ENCODE measurements at regions not wholly inside any gene's neighbourhood (a gene's known extent, or its start where the extent isn't known, plus 50 kb on each side); places are given as distances from the start of the nearest gene placed in this dataset.
"Not testable (repeated sequence)": the region's sequence is repeated elsewhere in the genome, so short reads cannot be mapped to it uniquely, and the experiment has no call there.

DNA sequence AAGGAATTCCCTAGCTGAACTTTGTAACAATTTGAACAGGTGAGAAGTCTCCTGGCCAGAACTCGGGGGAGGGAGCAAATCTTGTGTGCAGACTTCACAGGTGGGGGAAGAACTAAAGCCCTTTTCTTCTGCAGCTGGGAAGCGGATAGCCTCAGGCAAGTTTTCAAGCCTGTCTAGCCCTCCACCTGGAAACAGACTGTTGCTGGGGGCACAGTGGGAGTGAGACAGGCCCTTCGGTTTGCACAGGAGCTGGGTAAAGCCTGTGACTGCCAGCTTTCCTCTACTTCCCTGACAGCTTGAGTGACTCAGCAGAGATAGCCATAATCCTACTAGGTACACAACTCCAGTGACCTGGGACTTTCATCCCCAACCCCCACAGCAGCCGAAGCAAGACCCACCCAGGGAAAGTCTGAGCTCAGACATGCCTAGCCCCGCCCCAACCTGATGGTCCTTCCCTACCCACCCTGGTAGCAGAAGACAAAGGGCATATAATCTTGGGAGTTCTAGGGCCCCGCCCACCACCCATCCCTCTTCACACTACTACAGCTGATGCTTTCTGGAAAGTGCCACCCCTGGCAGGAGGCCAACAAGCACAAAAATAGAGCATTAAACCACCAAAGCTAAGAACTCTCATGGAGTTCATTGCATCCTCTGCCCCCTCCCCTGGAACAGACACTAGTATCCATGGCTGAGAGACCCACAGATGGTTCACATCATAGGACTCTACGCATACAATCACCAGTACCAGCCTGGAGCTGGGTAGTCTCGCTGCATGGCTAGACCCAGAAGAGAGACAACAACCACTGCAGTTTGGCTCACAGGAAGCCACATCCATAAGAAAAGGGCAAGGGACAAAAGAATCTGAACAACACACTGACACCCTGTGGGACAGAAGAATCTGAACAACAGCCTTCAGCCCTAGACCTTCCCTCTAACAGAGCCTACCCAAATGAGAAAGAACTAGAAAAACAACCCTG, 479.0 kb downstream of the RAP2B start:
- Mint-ChIP-seq H3K9me3 (no peaks in the 10 kb centered on the region), H3K4me1 (peaks cover 6 to 20% of the 10 kb centered on the region in 2 donors), H3K27ac (no peak overlapping the region), H3K36me3 (no peaks in the 10 kb centered on the region), H3K4me3 (no peak overlapping the region), H3K27me3 (ENCODE audit: low read depth in 3 of 3) (peaks cover 2 to 3% (median 3%) of the 10 kb centered on the region in 3 donors)
- DNase-seq = no peak

DNA sequence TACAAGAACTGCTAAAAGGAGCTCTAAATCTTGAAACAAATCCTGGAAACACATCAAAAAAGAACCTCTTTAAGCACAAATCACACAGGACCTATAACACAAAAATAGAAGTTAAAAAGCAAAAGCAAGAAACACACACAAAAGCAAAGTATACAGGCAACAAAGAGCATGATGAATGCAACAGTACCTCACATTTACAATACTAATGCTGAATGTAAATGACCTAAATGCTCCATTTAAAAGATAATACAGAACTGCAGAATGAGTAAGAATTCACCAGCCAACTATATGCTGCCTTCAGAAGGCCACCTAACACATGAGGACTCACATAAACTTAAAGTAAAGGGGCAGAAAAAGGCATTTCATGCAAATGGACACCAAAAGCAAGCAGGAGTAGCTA, 478.6 kb upstream of the ARHGEF26 start:
- H3K27me3 Mint-ChIP-seq (ENCODE audit: low read depth in 3 of 3); H3K36me3 Mint-ChIP-seq; H3K9me3 Mint-ChIP-seq; H3K27ac Mint-ChIP-seq; DNase-seq; H3K4me3 Mint-ChIP-seq: not testable (repeated sequence)
- H3K4me1 Mint-ChIP-seq = peaks cover 6 to 20% of the 10 kb centered on the region in 2 donors

DNA sequence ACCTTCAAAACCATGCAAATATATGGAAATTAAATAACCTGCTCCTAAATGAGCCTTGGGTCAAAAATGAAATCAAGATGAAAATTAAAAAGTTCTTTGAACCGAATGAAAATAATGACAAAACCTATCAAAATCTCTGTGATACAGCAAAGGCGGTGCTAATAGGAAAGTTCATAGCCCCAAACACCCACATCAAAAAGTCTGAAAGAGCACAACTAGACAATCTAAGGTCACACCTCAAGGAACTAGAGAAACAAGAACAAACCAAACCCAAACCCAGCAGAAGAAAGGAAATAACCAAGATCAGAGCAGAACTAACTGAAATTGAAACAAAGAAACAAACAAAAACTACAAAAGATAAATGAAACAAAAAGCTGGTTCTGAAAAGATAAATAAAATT, 477.7 kb upstream of the ARHGEF26 start:
- H3K4me1 Mint-ChIP-seq = peaks cover 6 to 20% of the 10 kb centered on the region in 2 donors
- not testable (repeated sequence) for H3K9me3 Mint-ChIP-seq; H3K27me3 Mint-ChIP-seq (ENCODE audit: low read depth in 3 of 3); H3K36me3 Mint-ChIP-seq
- peak; percentile 11 to 35 (median 14) for DNase-seq
- H3K4me3 Mint-ChIP-seq = peak overlapping the region in 3 of 5 donors; percentile 7 to 23 (median 15)
- peak overlapping the region in 3 of 6 donors; percentile 19 to 36 (median 24) for H3K27ac Mint-ChIP-seq

DNA sequence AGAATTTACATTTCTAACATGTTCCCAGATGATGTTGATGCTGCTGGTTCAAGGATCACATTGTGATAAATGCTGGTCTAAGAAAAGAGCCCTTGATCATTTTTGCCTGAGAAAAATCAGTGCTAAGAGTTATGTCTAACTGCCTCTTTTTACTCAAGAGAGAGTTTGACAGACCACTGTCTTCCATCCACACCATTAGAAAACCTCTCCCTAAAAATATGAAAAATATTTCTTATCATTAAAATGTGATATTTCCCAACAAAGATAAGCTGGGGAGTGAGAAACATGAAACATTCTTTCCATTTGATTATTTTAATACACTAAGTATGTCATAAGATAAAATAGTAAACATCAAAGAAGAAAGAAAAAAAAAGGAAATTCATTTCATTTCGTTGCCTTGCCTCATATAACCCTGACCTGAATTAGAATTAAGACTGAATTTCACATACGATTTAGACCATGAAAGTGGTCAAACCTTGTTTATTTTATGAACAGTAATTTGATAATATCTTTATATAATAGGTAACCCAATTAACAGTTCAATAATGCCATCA, 471.8 kb upstream of the ARHGEF26 start:
- Mint-ChIP-seq H3K36me3 (no peaks in the 10 kb centered on the region), H3K27me3 (ENCODE audit: low read depth in 3 of 3) (peaks cover 0 to 6% (median 0%) of the 10 kb centered on the region in 3 donors), H3K4me1 (no peaks in the 10 kb centered on the region), H3K27ac (no peak overlapping the region), H3K9me3 (peaks cover 0 to 4% (median 0%) of the 10 kb centered on the region in 6 donors), H3K4me3 (no peak overlapping the region)
- no peak for DNase-seq

DNA sequence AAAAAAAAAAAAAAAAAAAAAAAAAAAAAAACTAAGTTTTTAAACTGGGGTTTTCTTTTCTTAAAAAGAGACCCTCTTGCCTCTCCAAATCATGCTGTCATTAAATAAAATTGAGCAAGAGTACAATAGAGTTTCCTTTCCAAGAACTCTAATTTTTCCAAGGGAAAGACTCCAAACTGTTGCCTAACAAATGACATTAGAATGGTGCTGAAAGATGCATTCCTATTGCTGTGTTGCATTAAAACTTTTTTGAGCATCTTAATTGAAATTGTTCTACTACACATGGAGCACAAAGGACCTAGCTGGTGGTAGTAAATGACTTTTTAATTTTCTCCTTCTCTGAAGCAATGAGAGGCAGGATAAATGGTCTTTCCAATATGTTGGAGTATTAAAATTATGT, 469.1 kb upstream of the ARHGEF26 start:
- Mint-ChIP-seq H3K27me3 (ENCODE audit: low read depth in 3 of 3) (peaks cover 2 to 8% (median 3%) of the 10 kb centered on the region in 3 donors), H3K4me3 (no peak overlapping the region), H3K4me1 (no peaks in the 10 kb centered on the region), H3K9me3 (peaks cover 0 to 8% (median 1%) of the 10 kb centered on the region in 6 donors), H3K27ac (no peak overlapping the region), H3K36me3 (no peaks in the 10 kb centered on the region)
- DNase-seq = no peak

DNA sequence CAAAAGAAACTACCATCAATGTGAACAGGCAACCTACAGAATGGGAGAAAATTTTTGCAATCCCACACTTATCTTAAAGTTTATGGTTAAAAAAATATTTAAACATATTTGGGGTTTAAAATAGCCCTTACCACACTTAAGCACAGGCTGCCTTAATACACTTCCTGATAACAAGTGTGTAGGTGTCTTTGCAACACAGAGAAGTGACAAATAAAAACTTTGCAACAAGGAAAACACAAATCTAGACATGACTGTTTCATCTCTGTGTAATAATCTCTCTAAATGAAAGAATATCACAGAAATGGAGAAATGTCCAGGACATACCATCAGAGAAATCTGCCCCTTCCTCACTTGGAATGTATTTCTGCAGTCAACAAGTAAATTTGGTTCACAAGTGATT, 464.1 kb upstream of the ARHGEF26 start:
- Mint-ChIP-seq H3K27ac (no peak overlapping the region), H3K27me3 (ENCODE audit: low read depth in 3 of 3) (peaks cover 2 to 6% (median 3%) of the 10 kb centered on the region in 3 donors), H3K36me3 (no peaks in the 10 kb centered on the region), H3K9me3 (peaks cover 0 to 5% (median 1%) of the 10 kb centered on the region in 6 donors), H3K4me1 (no peaks in the 10 kb centered on the region), H3K4me3 (no peak overlapping the region)
- DNase-seq = no peak

DNA sequence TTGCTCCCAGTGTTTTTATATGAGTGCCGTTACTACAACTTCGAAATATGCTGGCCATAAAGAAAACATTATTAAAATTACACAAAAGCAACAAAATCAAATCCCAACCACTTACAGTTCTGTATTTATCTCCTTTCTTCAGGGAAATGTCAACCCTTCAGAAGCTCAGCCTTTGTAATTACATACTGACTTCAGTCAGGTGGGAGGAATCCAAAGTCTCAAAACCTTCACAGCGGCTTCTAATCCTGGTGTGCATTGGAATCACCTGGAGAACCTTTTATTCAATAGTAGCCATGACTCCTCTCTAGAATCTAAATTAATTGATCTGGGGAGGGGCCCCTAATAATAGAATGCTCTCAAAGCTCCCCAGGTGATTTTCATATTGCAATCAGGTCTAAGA, 463.7 kb upstream of the ARHGEF26 start:
- no peak for DNase-seq
- H3K4me3 Mint-ChIP-seq = no peak overlapping the region
- H3K9me3 Mint-ChIP-seq = peaks cover 0 to 5% (median 1%) of the 10 kb centered on the region in 6 donors
- no peaks in the 10 kb centered on the region for H3K36me3 Mint-ChIP-seq
- no peak overlapping the region for H3K27ac Mint-ChIP-seq
- no peaks in the 10 kb centered on the region for H3K4me1 Mint-ChIP-seq
- H3K27me3 Mint-ChIP-seq (ENCODE audit: low read depth in 3 of 3) = peaks cover 2 to 6% (median 3%) of the 10 kb centered on the region in 3 donors

DNA sequence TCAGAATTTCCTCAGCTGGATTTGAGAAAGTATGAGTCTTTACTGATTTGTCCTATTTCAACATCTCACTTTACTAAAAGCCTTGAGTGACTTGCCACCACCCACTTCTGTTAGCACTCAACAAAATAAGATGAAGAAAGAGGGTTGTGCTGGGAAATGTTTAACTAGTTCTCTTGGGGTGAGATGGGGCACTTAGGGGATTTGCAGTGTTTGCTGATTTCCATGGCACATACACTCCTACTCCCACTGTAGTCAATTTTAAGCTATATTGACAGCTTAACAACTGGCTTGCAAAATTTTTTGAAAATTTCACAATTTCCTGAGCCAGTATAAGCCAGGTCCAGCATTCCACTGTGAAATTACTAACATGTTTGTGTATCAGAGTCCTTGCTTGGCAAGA, 463.1 kb upstream of the ARHGEF26 start:
- no peak overlapping the region for H3K4me3 Mint-ChIP-seq
- no peaks in the 10 kb centered on the region for H3K4me1 Mint-ChIP-seq
- H3K36me3 Mint-ChIP-seq = no peaks in the 10 kb centered on the region
- no peak for DNase-seq
- H3K27me3 Mint-ChIP-seq (ENCODE audit: low read depth in 3 of 3) = peaks cover 2 to 6% (median 3%) of the 10 kb centered on the region in 3 donors
- no peak overlapping the region for H3K27ac Mint-ChIP-seq
- peaks cover 0 to 5% (median 1%) of the 10 kb centered on the region in 6 donors for H3K9me3 Mint-ChIP-seq

DNA sequence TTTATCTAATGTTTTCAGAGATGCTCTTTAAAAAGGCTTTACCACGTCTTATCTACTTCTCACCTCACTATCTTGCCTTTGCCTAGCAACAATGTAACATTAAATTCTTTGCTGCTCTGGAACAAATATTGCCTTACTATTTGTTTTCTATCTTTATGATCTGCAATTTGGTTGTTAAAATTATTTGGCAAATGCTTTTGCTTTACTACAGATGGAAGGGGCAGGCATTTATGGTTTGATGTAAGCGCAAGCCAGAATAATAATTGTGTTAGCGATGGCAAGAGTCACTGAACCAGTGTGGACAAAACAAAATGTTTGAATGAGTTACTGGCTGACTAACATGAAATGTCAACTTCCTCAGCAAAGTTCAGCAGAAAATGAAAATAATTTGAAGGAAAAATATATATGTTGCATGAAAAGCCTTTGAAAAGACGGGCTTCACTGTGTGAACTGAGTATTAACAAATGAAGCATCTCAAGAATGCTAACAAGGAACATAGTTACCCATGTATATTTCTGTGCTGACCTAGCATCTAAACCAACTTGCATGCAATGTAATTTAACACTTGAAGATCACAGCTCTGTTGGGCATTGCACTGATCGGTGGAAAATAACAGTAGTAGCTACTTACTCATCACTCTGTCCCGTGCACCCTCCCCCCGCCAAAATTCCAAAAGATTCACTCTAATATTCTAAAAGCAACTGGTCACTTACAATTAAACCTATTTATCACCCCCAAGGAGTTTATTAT, 454.0 kb upstream of the ARHGEF26 start:
- no peaks in the 10 kb centered on the region for H3K36me3 Mint-ChIP-seq
- H3K4me1 Mint-ChIP-seq = no peaks in the 10 kb centered on the region
- peaks cover 0 to under 1% (median 0%) of the 10 kb centered on the region in 6 donors for H3K9me3 Mint-ChIP-seq
- DNase-seq = no peak
- no peak overlapping the region for H3K27ac Mint-ChIP-seq
- H3K27me3 Mint-ChIP-seq (ENCODE audit: low read depth in 3 of 3) = peaks cover 6 to 8% (median 8%) of the 10 kb centered on the region in 3 donors
- no peak overlapping the region for H3K4me3 Mint-ChIP-seq

DNA sequence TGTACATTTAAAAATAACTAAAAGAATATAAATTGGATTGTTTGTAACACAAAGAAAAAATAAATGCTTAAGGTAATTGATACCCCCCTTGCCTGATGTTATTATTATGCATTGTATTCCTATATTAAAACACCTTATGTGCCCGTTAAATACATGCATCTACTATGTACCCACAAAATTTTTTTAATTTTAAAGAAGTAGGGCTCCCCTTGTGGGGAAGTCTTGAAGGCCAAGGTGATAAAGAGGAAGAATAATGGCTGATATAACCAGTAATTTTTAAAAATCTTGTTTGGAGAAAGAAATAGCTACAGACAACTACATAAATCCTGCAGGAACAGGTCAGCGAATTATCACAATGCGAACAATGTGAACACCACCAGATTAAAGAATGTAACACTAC, 451.7 kb upstream of the ARHGEF26 start:
- H3K27me3 Mint-ChIP-seq (ENCODE audit: low read depth in 3 of 3) = peaks cover 3 to 5% (median 4%) of the 10 kb centered on the region in 3 donors
- H3K4me3 Mint-ChIP-seq = no peak overlapping the region
- H3K27ac Mint-ChIP-seq = no peak overlapping the region
- H3K9me3 Mint-ChIP-seq = peaks cover 0 to 2% (median 0%) of the 10 kb centered on the region in 6 donors
- H3K36me3 Mint-ChIP-seq = no peaks in the 10 kb centered on the region
- peak in 1 of 3 donors; percentile 5 for DNase-seq
- H3K4me1 Mint-ChIP-seq = no peaks in the 10 kb centered on the region

DNA sequence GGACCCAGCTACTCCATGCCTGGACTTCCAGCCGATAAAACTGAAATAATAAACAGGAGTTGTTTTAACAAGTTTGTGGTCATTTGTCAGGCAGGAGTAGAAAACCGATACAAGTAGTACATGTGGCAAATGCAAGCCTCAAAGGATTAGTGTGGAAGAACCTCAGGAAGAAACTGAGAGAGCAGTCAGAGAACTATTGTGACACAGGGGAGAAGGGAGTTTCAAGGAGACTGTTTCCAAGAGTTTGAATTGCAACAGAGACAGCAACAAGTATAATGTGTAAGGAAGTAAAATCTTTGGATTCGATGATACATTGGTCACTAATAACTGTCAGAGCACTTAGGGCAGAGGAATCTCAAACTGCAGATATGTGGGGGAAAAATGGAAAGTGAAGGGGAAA, 450.6 kb upstream of the ARHGEF26 start:
- Mint-ChIP-seq H3K36me3 (no peaks in the 10 kb centered on the region), H3K4me3 (no peak overlapping the region), H3K4me1 (no peaks in the 10 kb centered on the region), H3K27me3 (ENCODE audit: low read depth in 3 of 3) (peaks cover 1 to 5% (median 2%) of the 10 kb centered on the region in 3 donors), H3K9me3 (peaks cover 0 to 2% (median 0%) of the 10 kb centered on the region in 6 donors), H3K27ac (no peak overlapping the region)
- no peak for DNase-seq

DNA sequence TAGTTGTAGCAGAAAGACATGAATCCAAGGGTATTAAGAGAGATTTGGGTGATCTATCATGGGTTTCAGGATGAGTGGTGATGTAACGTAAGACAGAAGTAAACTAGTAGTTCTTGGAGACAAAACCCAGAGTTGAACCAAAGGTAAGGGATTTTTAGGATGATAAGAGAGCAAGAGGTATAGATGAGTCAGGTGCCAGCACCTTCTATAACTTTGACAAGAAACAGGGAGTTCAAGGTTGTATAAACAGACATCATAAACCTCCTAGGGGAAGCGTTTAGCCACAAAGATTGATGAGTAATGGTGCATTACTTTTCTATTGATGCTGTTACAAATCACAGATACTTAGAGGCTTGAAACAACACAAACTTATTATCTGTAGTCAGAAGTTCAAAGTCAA, 447.3 kb upstream of the ARHGEF26 start:
- H3K27ac Mint-ChIP-seq = no peak overlapping the region
- H3K4me1 Mint-ChIP-seq = no peaks in the 10 kb centered on the region
- peaks cover 2 to 7% (median 4%) of the 10 kb centered on the region in 3 donors for H3K27me3 Mint-ChIP-seq (ENCODE audit: low read depth in 3 of 3)
- no peak overlapping the region for H3K4me3 Mint-ChIP-seq
- H3K36me3 Mint-ChIP-seq = no peaks in the 10 kb centered on the region
- H3K9me3 Mint-ChIP-seq = peaks cover 0 to 2% (median 0%) of the 10 kb centered on the region in 6 donors
- DNase-seq = no peak

DNA sequence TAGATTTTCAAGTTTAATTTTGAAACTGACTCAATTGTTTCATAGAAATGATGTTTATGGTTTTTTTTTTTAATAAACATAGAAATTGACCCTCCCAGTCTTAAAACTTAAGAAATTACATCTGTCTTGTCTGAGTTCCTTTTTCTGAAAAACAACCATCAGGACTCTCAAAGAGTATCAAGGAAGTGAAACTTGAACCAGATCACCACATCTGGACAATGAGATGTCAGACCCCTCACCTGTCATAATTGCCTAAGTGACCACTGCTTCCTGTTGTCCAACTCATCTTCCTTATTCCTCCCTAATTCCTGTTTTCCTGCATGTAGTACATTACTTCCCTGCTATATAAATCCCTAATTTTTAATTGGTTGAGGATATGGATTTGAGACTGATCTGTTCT, 441.5 kb upstream of the ARHGEF26 start:
- Mint-ChIP-seq H3K9me3 (no peaks in the 10 kb centered on the region), H3K36me3 (no peaks in the 10 kb centered on the region), H3K27me3 (ENCODE audit: low read depth in 3 of 3) (peaks cover 0 to 12% (median 3%) of the 10 kb centered on the region in 3 donors), H3K4me3 (no peak overlapping the region), H3K4me1 (no peaks in the 10 kb centered on the region), H3K27ac (no peak overlapping the region)
- DNase-seq = no peak

DNA sequence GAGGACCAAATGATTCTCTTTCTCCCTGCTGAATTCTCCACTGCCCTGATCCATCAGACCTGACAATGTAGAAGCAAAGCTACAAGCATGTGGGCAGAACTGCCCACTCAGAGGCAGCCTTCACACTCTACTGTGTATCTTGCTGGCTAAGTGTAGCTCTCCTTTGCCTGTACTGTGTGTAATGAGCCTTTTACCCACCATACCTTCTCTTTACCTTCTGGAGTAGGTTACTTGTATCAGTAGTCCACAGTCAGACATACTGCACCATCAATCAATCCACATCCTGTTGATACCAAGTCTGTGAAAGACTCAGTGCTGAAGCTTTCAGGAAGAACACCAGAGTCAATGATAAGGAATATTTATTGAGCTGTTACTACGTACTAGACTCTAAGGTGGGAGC, 440.7 kb upstream of the ARHGEF26 start:
- no peaks in the 10 kb centered on the region for H3K36me3 Mint-ChIP-seq
- no peak overlapping the region for H3K27ac Mint-ChIP-seq
- no peaks in the 10 kb centered on the region for H3K4me1 Mint-ChIP-seq
- no peak overlapping the region for H3K4me3 Mint-ChIP-seq
- no peak for DNase-seq
- no peaks in the 10 kb centered on the region for H3K9me3 Mint-ChIP-seq
- H3K27me3 Mint-ChIP-seq (ENCODE audit: low read depth in 3 of 3) = peaks cover 0 to 12% (median 3%) of the 10 kb centered on the region in 3 donors

Measured in immature natural killer cell (primary cell).